Urinary bladder (tissue), 3 donors: ENCODE measurements at regions not wholly inside any gene's neighbourhood (a gene's known extent, or its start where the extent isn't known, plus 50 kb on each side); places are given as distances from the start of the nearest gene placed in this dataset.
"Not testable (repeated sequence)": the region's sequence is repeated elsewhere in the genome, so short reads cannot be mapped to it uniquely, and the experiment has no call there.

Experiments
- DNase-seq: peaks from one replicate; pipeline ENCODE4 v3.0.0-alpha.2; 2015; ENCODE audit errors: extremely low spot score
- H3K27ac ChIP-seq: one replicate; pipeline ENCODE4 v1.5.1; 2013; ENCODE audit warnings: low read depth, mild to moderate bottlenecking, moderate library complexity
- H3K36me3 ChIP-seq: one replicate; pipeline ENCODE4 v1.6.1; 2013; ENCODE audit warnings: mild to moderate bottlenecking, moderate library complexity; ENCODE audit not compliant: insufficient read depth
- H3K4me1 ChIP-seq: one replicate; pipeline ENCODE4 v1.6.1; 2013; ENCODE audit warnings: mild to moderate bottlenecking, moderate library complexity; ENCODE audit not compliant: insufficient read depth
- H3K4me3 ChIP-seq: one replicate; pipeline ENCODE4 v1.5.1; 2013; ENCODE audit warnings: low read depth, low read length
- WGBS: extraction: QIAGEN DNeasy Blood & Tissue Kit; methylation state at CpG from one replicate; pipeline ENCODE4 v1.1.7; 2013; 5-methylcytosine and 5-hydroxymethylcytosine counted together
- donor health status: healthy with polysubstance abuse.
- donor health status: healthy.

GRCh38 chr13:22889376-22889775 is 291.4 kb upstream of the SGCG start:
- not testable (repeated sequence) for DNase-seq, H3K36me3 ChIP-seq, H3K27ac ChIP-seq, H3K4me1 ChIP-seq, H3K4me3 ChIP-seq
- 91% methylated on average over 5 of the region's 5 CpGs for WGBS

- H3K4me3 ChIP-seq: no peak overlapping the region
- no peak for DNase-seq
- 59% methylated on average over 4 of the region's 4 CpGs for WGBS
Measured at GRCh38 chr13:22893204-22893603, 287.6 kb upstream of the SGCG start.

GRCh38 chr13:22893777-22894176 is 287.0 kb upstream of the SGCG start:
- Histone ChIP-seq H3K27ac (no peak overlapping the region), H3K36me3 (no peaks in the 10 kb centered on the region), H3K4me1 (no peaks in the 10 kb centered on the region), H3K4me3 (no peak overlapping the region)
- no peak for DNase-seq
- WGBS: 73% methylated on average over 2 of the region's 2 CpGs

More at GRCh38 chr13:22893204-22893603, 287.6 kb upstream of the SGCG start:
- H3K36me3 ChIP-seq: no peaks in the 10 kb centered on the region
- H3K4me1 ChIP-seq: no peaks in the 10 kb centered on the region
- H3K27ac ChIP-seq: no peak overlapping the region

GRCh38 chr13:22897571-22898314 is 283.0 kb upstream of the SGCG start:
- Histone ChIP-seq H3K4me3 (no peak overlapping the region), H3K4me1 (no peaks in the 10 kb centered on the region), H3K36me3 (no peaks in the 10 kb centered on the region), H3K27ac (no peak overlapping the region)
- no peak for DNase-seq
- WGBS: 97% methylated on average over 39 of the region's 39 CpGs

- H3K4me3 ChIP-seq, H3K27ac ChIP-seq, H3K4me1 ChIP-seq, H3K36me3 ChIP-seq, DNase-seq: not testable (repeated sequence)
- WGBS: 98% methylated on average over 28 of the region's 28 CpGs
Measured at GRCh38 chr13:22900416-22900951, 280.3 kb upstream of the SGCG start.

GRCh38 chr13:22903301-22903700 is 277.5 kb upstream of the SGCG start:
- H3K4me3 ChIP-seq: no peak overlapping the region
- no peak overlapping the region for H3K27ac ChIP-seq
- 75% methylated on average over 10 of the region's 10 CpGs for WGBS
- no peak for DNase-seq
- H3K4me1 ChIP-seq: no peaks in the 10 kb centered on the region
- H3K36me3 ChIP-seq: no peaks in the 10 kb centered on the region

GRCh38 chr13:22903925-22904324 is 276.9 kb upstream of the SGCG start:
- no peak overlapping the region for H3K4me3 ChIP-seq
- no peak for DNase-seq
- H3K27ac ChIP-seq: no peak overlapping the region
- H3K36me3 ChIP-seq: no peaks in the 10 kb centered on the region
- no peaks in the 10 kb centered on the region for H3K4me1 ChIP-seq

- H3K4me1 ChIP-seq: no peaks in the 10 kb centered on the region
- no peaks in the 10 kb centered on the region for H3K36me3 ChIP-seq
- no peak overlapping the region for H3K27ac ChIP-seq
- DNase-seq: no peak
- H3K4me3 ChIP-seq: peak overlapping the region; percentile 71
- 3% methylated on average over 58 of the region's 58 CpGs for whole genome bisulfite sequencing
Measured at GRCh38 chr13:22915442-22916082, 265.2 kb upstream of the SGCG start.

- DNase-seq, H3K4me3 ChIP-seq, H3K36me3 ChIP-seq, H3K27ac ChIP-seq, H3K4me1 ChIP-seq: not testable (repeated sequence)
- WGBS: 55% methylated on average over 4 of the region's 4 CpGs
Measured at GRCh38 chr13:22916276-22916675, 264.5 kb upstream of the SGCG start.

GRCh38 chr13:22925881-22926747 is 254.7 kb upstream of the SGCG start:
- no peaks in the 10 kb centered on the region for H3K36me3 ChIP-seq
- 9% methylated on average over 54 of the region's 55 CpGs for WGBS
- peak overlapping the region; percentile 30 for H3K4me3 ChIP-seq
- H3K4me1 ChIP-seq: no peaks in the 10 kb centered on the region
- DNase-seq: no peak
- H3K27ac ChIP-seq: no peak overlapping the region

- no peak for DNase-seq
- Histone ChIP-seq H3K4me3 (peak overlapping the region; percentile 30), H3K27ac (no peak overlapping the region), H3K36me3 (no peaks in the 10 kb centered on the region), H3K4me1 (no peaks in the 10 kb centered on the region)
- 32% methylated on average over 56 of the region's 56 CpGs for WGBS
Measured at GRCh38 chr13:22926748-22927400, 253.9 kb upstream of the SGCG start.

- not testable (repeated sequence) for H3K4me1 ChIP-seq, H3K36me3 ChIP-seq, H3K27ac ChIP-seq, DNase-seq, H3K4me3 ChIP-seq
- 90% methylated on average over 4 of the region's 4 CpGs for WGBS
Measured at GRCh38 chr13:22927845-22928244, 252.9 kb upstream of the SGCG start.

GRCh38 chr13:22929381-22930126 is 251.2 kb upstream of the SGCG start:
- 78% methylated on average over 7 of the region's 7 CpGs for WGBS
- DNase-seq: no peak
- Histone ChIP-seq H3K36me3 (no peaks in the 10 kb centered on the region), H3K27ac (no peak overlapping the region), H3K4me3 (no peak overlapping the region), H3K4me1 (no peaks in the 10 kb centered on the region)
